SK-N-SH (cell line): ENCODE measurements at regions not wholly inside any gene's neighbourhood (a gene's known extent, or its start where the extent isn't known, plus 50 kb on each side); places are given as distances from the start of the nearest gene placed in this dataset.

Experiments used
- CTCF ChIA-PET: fragments of 300-600, 350-600 bp; formaldehyde crosslinking; extraction: SDS; loops from one replicate; lab custom pipeline; 2021; lab: Yijun Ruan, JAX
- POLR2A ChIA-PET: fragments of 350-600 bp; sonication (Branson Sonifier 250); formaldehyde crosslinking; extraction: SDS; loops from one replicate; lab custom pipeline; 2020; ENCODE audit warnings: antibody characterized with exemption, inconsistent platforms; lab: Yijun Ruan, JAX
- DNase-seq: peaks from one replicate; pipeline ENCODE4 v3.0.0; 2012
- H2AFZ ChIP-seq: fragments of 200-600 bp; sonication (generic); 2 replicates; pipeline ENCODE4 v1.8.1; 2016; ENCODE audit warnings: antibody characterized with exemption, mild to moderate bottlenecking, low read depth
- H3F3A ChIP-seq: fragments of 200-600 bp; sonication (generic); replicated peaks from 2 replicates; pipeline ENCODE3; 2016; ENCODE audit warnings: antibody characterized with exemption, mild to moderate bottlenecking; ENCODE audit not compliant: insufficient read depth
- H3K27ac ChIP-seq, 2 experiments: fragments of 200-500 bp in 1 of 2; fragments of 200-600 bp in 1 of 2; sonication (Bioruptor generic) in 1 of 2; sonication (generic), shearing (Covaris generic) in 1 of 2; 2 replicates each; pipeline versions ENCODE4 v1.5.1 to v1.6.1; 2014 to 2016; ENCODE audit warnings: low read depth in 2 of 2, inconsistent platforms in 1 of 2, low read length in 1 of 2, mild to moderate bottlenecking in 1 of 2, mixed read lengths in 1 of 2
- H3K27me3 ChIP-seq: fragments of 200-600 bp; sonication (generic), shearing (Covaris generic); 2 replicates; pipeline ENCODE4 v1.6.1; 2016; ENCODE audit warnings: mixed run types; ENCODE audit not compliant: insufficient read depth
- H3K36me3 ChIP-seq, 2 experiments: fragments of 200-500 bp in 1 of 2; fragments of 200-600 bp in 1 of 2; sonication (Bioruptor generic) in 1 of 2; sonication (generic) in 1 of 2; replicated peaks in 1 of 2; 2 replicates each; pipeline versions ENCODE3 to v1.5.1; 2014 to 2016; ENCODE audit warnings: low read length in 1 of 2, mild to moderate bottlenecking in 1 of 2; ENCODE audit not compliant: insufficient read depth in 2 of 2, control insufficient read depth in 1 of 2
- H3K4me1 ChIP-seq, 2 experiments: fragments of 200-500 bp in 1 of 2; fragments of 200-600 bp in 1 of 2; sonication (Bioruptor generic) in 1 of 2; sonication (generic), shearing (Covaris generic) in 1 of 2; 2 replicates each; pipeline versions ENCODE4 v1.5.1 to v1.6.1; 2014 to 2016; ENCODE audit warnings: low read depth in 1 of 2, low read length in 1 of 2, mixed run types in 1 of 2; ENCODE audit not compliant: insufficient read depth in 2 of 2, control insufficient read depth in 1 of 2
- H3K4me2 ChIP-seq: fragments of 200-600 bp; sonication (generic), shearing (Covaris generic); 2 replicates; pipeline ENCODE4 v1.6.1; 2017; ENCODE audit warnings: mixed run types
- H3K4me3 ChIP-seq, 2 experiments: fragments of 200-500 bp in 1 of 2; fragments of 200-600 bp in 1 of 2; sonication (Bioruptor generic) in 1 of 2; sonication (generic), shearing (Covaris generic) in 1 of 2; 2 replicates each; pipeline versions ENCODE4 v1.5.1 to v1.8.1; 2014 to 2016; ENCODE audit warnings: low read depth in 2 of 2, inconsistent platforms in 1 of 2, low read length in 1 of 2, mild to moderate bottlenecking in 1 of 2, mixed read lengths in 1 of 2, moderate library complexity in 1 of 2
- H3K79me2 ChIP-seq: fragments of 200-600 bp; sonication (generic); 2 replicates; pipeline ENCODE4 v1.8.1; 2017; ENCODE audit warnings: mild to moderate bottlenecking; ENCODE audit not compliant: insufficient read depth
- H3K9ac ChIP-seq: fragments of 200-600 bp; sonication (generic); 2 replicates; pipeline ENCODE4 v1.6.1; 2017; ENCODE audit warnings: mixed run types
- H3K9me2 ChIP-seq: fragments of 200-600 bp; sonication (generic); 2 replicates; pipeline ENCODE4 v1.6.1; 2017; ENCODE audit warnings: mixed run types
- H3K9me3 ChIP-seq: fragments of 200-600 bp; sonication (generic); 2 replicates; pipeline ENCODE4 v1.6.1; 2017; ENCODE audit warnings: mixed run types, mild to moderate bottlenecking, moderate library complexity
- H4K20me1 ChIP-seq: fragments of 200-600 bp; sonication (generic); 2 replicates; pipeline ENCODE4 v1.6.1; 2017; ENCODE audit warnings: mild to moderate bottlenecking, mixed run types; ENCODE audit not compliant: insufficient read depth
- CHD2 ChIP-seq: fragments of 150-350 bp; IDR thresholded peaks from 2 replicates; pipeline ENCODE4 v1.6.1; 2018; ENCODE audit warnings: low read length; ENCODE audit not compliant: partially characterized antibody
- CTCF ChIP-seq: fragments of 200-600 bp; sonication (generic); IDR thresholded peaks from 2 replicates; pipeline ENCODE4 v1.6.1; 2017; ENCODE audit warnings: antibody characterized with exemption, mild to moderate bottlenecking, moderate library complexity
- EP300 ChIP-seq, 2 experiments: IDR thresholded peaks; 2 replicates each; pipeline versions ENCODE4 v1.4.0 to v1.6.1; 2012; ENCODE audit warnings: borderline replicate concordance in 1 of 2, low read depth in 1 of 2, low read length in 1 of 2
- EZH2phosphoT487 ChIP-seq: fragments of 200-600 bp; sonication (generic); IDR thresholded peaks from 2 replicates; pipeline ENCODE4 v1.6.1; 2017; ENCODE audit warnings: low read depth, mixed run types, mild to moderate bottlenecking, antibody characterized with exemption, moderate library complexity, borderline replicate concordance
- FOSL2 ChIP-seq: IDR thresholded peaks from 2 replicates; pipeline ENCODE4 v1.4.0; 2012; ENCODE audit warnings: low read depth, mild to moderate bottlenecking, moderate library complexity, borderline replicate concordance
- IRF3 ChIP-seq: fragments of 150-350 bp; IDR thresholded peaks from 2 replicates; pipeline ENCODE4 v1.6.1; 2016; ENCODE audit warnings: mild to moderate bottlenecking, low read depth, low read length
- JUND ChIP-seq: IDR thresholded peaks from 2 replicates; pipeline ENCODE4 v1.4.0; 2012
- MAX ChIP-seq: IDR thresholded peaks from 2 replicates; pipeline ENCODE4 v1.4.0; 2012; ENCODE audit warnings: low read depth
- MEF2A ChIP-seq: IDR thresholded peaks from 2 replicates; pipeline ENCODE4 v1.4.0; 2012; ENCODE audit warnings: low read depth, borderline replicate concordance
- MXI1 ChIP-seq: IDR thresholded peaks from 2 replicates; pipeline ENCODE4 v1.6.1; 2012; ENCODE audit warnings: mild to moderate bottlenecking, low read depth, low read length, improper control_type of control experiment
- NRF1 ChIP-seq: IDR thresholded peaks from 2 replicates; pipeline ENCODE4 v1.6.1; 2012; ENCODE audit warnings: low read depth, mild to moderate bottlenecking, low read length
- RCOR1 ChIP-seq: fragments of 150-350 bp; IDR thresholded peaks from 2 replicates; pipeline ENCODE4 v1.6.1; 2017; ENCODE audit warnings: antibody characterized with exemption, low read length
- RFX5 ChIP-seq: IDR thresholded peaks from 2 replicates; pipeline ENCODE4 v1.6.1; 2012; ENCODE audit warnings: mild to moderate bottlenecking, improper control_type of control experiment, low read length
- RXRA ChIP-seq: IDR thresholded peaks from 2 replicates; pipeline ENCODE4 v1.4.0; 2012; ENCODE audit warnings: low read depth, mild to moderate bottlenecking, borderline replicate concordance
- TAF1 ChIP-seq: IDR thresholded peaks from 2 replicates; pipeline ENCODE4 v1.6.1; 2012; ENCODE audit warnings: low read depth, mild to moderate bottlenecking, low read length, moderate library complexity, borderline replicate concordance
- USF1 ChIP-seq: IDR thresholded peaks from 2 replicates; pipeline ENCODE4 v1.4.0; 2012; ENCODE audit warnings: low read depth, borderline replicate concordance
- YY1 ChIP-seq: IDR thresholded peaks from 2 replicates; pipeline ENCODE4 v1.4.0; 2012; ENCODE audit warnings: low read depth, mild to moderate bottlenecking
- WGBS: methylation state at CpG from one replicate; pipeline ENCODE4 v1.1.6; 2017; ENCODE audit warnings: low lambda C conversion rate; 5-methylcytosine and 5-hydroxymethylcytosine counted together

- H3K9me3 ChIP-seq: no peaks in the 10 kb centered on the region
- no peak overlapping the region for H3K4me3 ChIP-seq
- CTCF ChIA-PET: interaction anchor here (1.0 to 1.1 kb wide), 2 partner anchors 9 to 32 kb away, joined by 3 read pairs; no protein-coding TSS in a partner anchor
- H3K4me2 ChIP-seq: no peak overlapping the region
- TF ChIP-seq IRF3 (no peak), EP300 (IDR thresholded peaks at IDR 0.05; ENCODE audit: borderline replicate concordance in 1 of 2, low read depth in 1 of 2, low read length in 1 of 2) (no peak), USF1 (no peak), CHD2 (no peak), TAF1 (no peak), MXI1 (no peak), FOSL2 (no peak), MAX (no peak), MEF2A (no peak), YY1 (no peak), EZH2phosphoT487 (no peak), NRF1 (no peak), RCOR1 (no peak), RFX5 (no peak), CTCF (no peak), JUND (no peak), RXRA (no peak)
- H3K4me1 ChIP-seq: no peaks in the 10 kb centered on the region
- H4K20me1 ChIP-seq: no peaks in the 10 kb centered on the region
- H3K27me3 ChIP-seq: no peaks in the 10 kb centered on the region
- H3K36me3 ChIP-seq: no peaks in the 10 kb centered on the region
- no peak overlapping the region for H3K27ac ChIP-seq
- no peak for DNase-seq
- no peak overlapping the region for H3K9ac ChIP-seq
- WGBS: 65% methylated on average over 5 of the region's 5 CpGs
- POLR2A ChIA-PET: no interaction called here
- no peaks in the 10 kb centered on the region for H3K79me2 ChIP-seq
- H3K9me2 ChIP-seq: no peaks in the 10 kb centered on the region
- no peaks in the 10 kb centered on the region for H3F3A ChIP-seq
- H2AFZ ChIP-seq: no peak overlapping the region
These were observed 517.7 kb upstream of the WWC1 start for GRCh38 chr5:167773668-167774301.
